Activated CD8-positive, alpha-beta T cell treated with anti-CD3 and anti-CD28 coated beads for 36 hours (primary cell): ENCODE measurements at regions not wholly inside any gene's neighbourhood (a gene's known extent, or its start where the extent isn't known, plus 50 kb on each side); places are given as distances from the start of the nearest gene placed in this dataset.

Experiments
- ATAC-seq: fragments of 200-7000 bp; cut with Tn5 transposase; one replicate; pipeline ENCODE4 v1.10.0; 2021; ENCODE audit warnings: mild to moderate bottlenecking, moderate library complexity
- CTCF ChIA-PET: fragments of 350-600 bp; sonication (Branson Sonifier 250); formaldehyde crosslinking; loops from one replicate; lab custom pipeline; 2021; ENCODE audit warnings: antibody characterized with exemption; lab: Charles Lee
- POLR2A ChIA-PET: fragments of 350-600 bp; sonication (Branson Sonifier 250); formaldehyde crosslinking; loops from one replicate; lab custom pipeline; 2021; ENCODE audit warnings: antibody characterized with exemption; lab: Charles Lee
- DNase-seq: peaks from one replicate; pipeline ENCODE4 v3.0.0-alpha.2; 2020
- H3K27ac Mint-ChIP-seq: one replicate; pipeline ENCODE4 v1.8.0; 2021; ENCODE audit warnings: mild to moderate bottlenecking, mixed read lengths
- H3K27me3 Mint-ChIP-seq: one replicate; pipeline ENCODE4 v1.8.0; 2021; ENCODE audit warnings: mixed read lengths
- H3K36me3 Mint-ChIP-seq: one replicate; pipeline ENCODE4 v1.8.0; 2021; ENCODE audit warnings: low read depth, mixed read lengths
- H3K4me1 Mint-ChIP-seq: one replicate; pipeline ENCODE4 v1.8.0; 2021; ENCODE audit warnings: low read depth, mixed read lengths
- H3K4me3 Mint-ChIP-seq: one replicate; pipeline ENCODE4 v1.8.0; 2021; ENCODE audit warnings: mild to moderate bottlenecking, moderate library complexity, mixed read lengths
- H3K9me3 Mint-ChIP-seq: one replicate; pipeline ENCODE4 v1.8.0; 2021; ENCODE audit warnings: mixed read lengths
- CTCF ChIP-seq: fragments of 200-600 bp; IDR thresholded peaks from one replicate; pipeline ENCODE4 v1.8.0; 2022; ENCODE audit warnings: antibody characterized with exemption, mild to moderate bottlenecking
- intact Hi-C: fragments of 100-400 bp; cut with micrococcal nuclease; formaldehyde crosslinking; loops from one replicate; pipeline ENCODE4 v1.10.0; 2022

- Mint-ChIP-seq H3K27me3 (peaks cover 3% of the 10 kb centered on the region), H3K36me3 (no peaks in the 10 kb centered on the region), H3K9me3 (no peaks in the 10 kb centered on the region), H3K4me1 (no peaks in the 10 kb centered on the region), H3K4me3 (no peak overlapping the region), H3K27ac (no peak overlapping the region)
- DNase-seq = no peak
- intact Hi-C loops = no loop called here
- no peak for TF ChIP-seq CTCF
- ATAC-seq = no peak
- CTCF ChIA-PET = interaction anchor here (2.2 to 6.3 kb wide), 3 partner anchors 9 to 78 kb away, joined by 7 to 41 read pairs (median 12); no protein-coding TSS in a partner anchor
- POLR2A ChIA-PET = no interaction called here
These were observed 367.9 kb downstream of the TNS1 start for GRCh38 chr2:217634871-217635270.

GRCh38 chr2:217632043-217632442, 370.8 kb downstream of the TNS1 start:
- Mint-ChIP-seq H3K27me3 (peaks cover 3% of the 10 kb centered on the region), H3K4me1 (no peaks in the 10 kb centered on the region), H3K36me3 (no peaks in the 10 kb centered on the region), H3K9me3 (no peaks in the 10 kb centered on the region), H3K27ac (no peak overlapping the region), H3K4me3 (no peak overlapping the region)
- ChIA-PET POLR2A (no interaction called here), CTCF (interaction anchor here (1.9 kb wide), 1 partner anchor 19 kb away, joined by 7 read pairs; no protein-coding TSS in a partner anchor)
- TF ChIP-seq CTCF = no peak
- intact Hi-C loops = no loop called here
- DNase-seq = no peak
- ATAC-seq = no peak

GRCh38 chr2:217631115-217631514, 371.7 kb downstream of the TNS1 start:
- H3K4me1 Mint-ChIP-seq = no peaks in the 10 kb centered on the region
- H3K9me3 Mint-ChIP-seq = no peaks in the 10 kb centered on the region
- H3K36me3 Mint-ChIP-seq = no peaks in the 10 kb centered on the region
- intact Hi-C loops = no loop called here
- H3K4me3 Mint-ChIP-seq = no peak overlapping the region
- TF ChIP-seq CTCF = no peak
- POLR2A ChIA-PET = no interaction called here
- CTCF ChIA-PET = interaction anchor here (1.9 kb wide), 1 partner anchor 20 kb away, joined by 7 read pairs; no protein-coding TSS in a partner anchor
- H3K27ac Mint-ChIP-seq = no peak overlapping the region
- peaks cover 3% of the 10 kb centered on the region for H3K27me3 Mint-ChIP-seq
- ATAC-seq = no peak
- DNase-seq = no peak

GRCh38 chr2:217629347-217629746, 373.4 kb downstream of the TNS1 start:
- peaks cover 3% of the 10 kb centered on the region for H3K27me3 Mint-ChIP-seq
- TF ChIP-seq CTCF = no peak
- CTCF ChIA-PET = interaction anchor here (1.7 kb wide), 1 partner anchor 21 kb away, joined by 5 read pairs; no protein-coding TSS in a partner anchor
- DNase-seq (no peak), ATAC-seq (no peak)
- H3K4me3 Mint-ChIP-seq = no peak overlapping the region
- H3K9me3 Mint-ChIP-seq = no peaks in the 10 kb centered on the region
- H3K27ac Mint-ChIP-seq = no peak overlapping the region
- H3K36me3 Mint-ChIP-seq = no peaks in the 10 kb centered on the region
- intact Hi-C loops = no loop called here
- POLR2A ChIA-PET = no interaction called here
- H3K4me1 Mint-ChIP-seq = no peaks in the 10 kb centered on the region

- ChIA-PET POLR2A (no interaction called here), CTCF (no interaction called here)
- Mint-ChIP-seq H3K4me1 (no peaks in the 10 kb centered on the region), H3K4me3 (no peak overlapping the region), H3K36me3 (no peaks in the 10 kb centered on the region), H3K27me3 (peaks cover 2% of the 10 kb centered on the region), H3K9me3 (no peaks in the 10 kb centered on the region), H3K27ac (no peak overlapping the region)
- no peak for DNase-seq
- intact Hi-C loops = no loop called here
- no peak for ATAC-seq
- TF ChIP-seq CTCF = no peak
These were observed 374.7 kb downstream of the TNS1 start for GRCh38 chr2:217628061-217628460.
